ENCODE measurements at regions not wholly inside any gene's neighbourhood (a gene's known extent, or its start where the extent isn't known, plus 50 kb on each side); places are given as distances from the start of the nearest gene placed in this dataset.

DNA sequence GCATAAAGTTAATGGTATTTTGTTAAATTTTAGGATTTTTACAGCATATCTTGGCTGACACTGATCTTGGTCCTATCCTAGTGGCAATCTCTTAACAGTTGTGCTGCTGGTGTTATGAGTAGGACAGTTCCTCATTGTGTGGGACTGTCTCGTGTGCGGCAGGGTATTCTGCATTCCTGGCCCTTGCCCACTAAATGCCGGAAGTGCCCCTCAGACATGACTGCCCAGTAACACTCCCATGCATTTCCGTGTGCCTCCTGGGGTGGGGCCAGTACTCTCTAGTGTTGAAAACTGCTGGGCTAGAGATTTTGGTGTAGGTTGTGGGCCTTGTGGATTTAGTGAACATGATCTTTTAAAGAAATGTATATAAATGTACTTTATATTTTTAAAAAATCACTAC lies 227.1 kb upstream of the DMRT1 start:
- Histone ChIP-seq H3K27ac (ENCODE audit: extremely low read depth, low read depth, low read length) (no peak overlapping the region), H3K4me3 (ENCODE audit: low read depth, low read length) (no peak overlapping the region), H3K9me3 (ENCODE audit: control insufficient read depth, insufficient read depth, low read depth, low read length) (no peaks in the 10 kb centered on the region), H3K36me3 (ENCODE audit: control insufficient read depth in 2 of 2, insufficient read depth in 1 of 2, low read length in 2 of 2) (no peaks in the 10 kb centered on the region), H3K4me1 (ENCODE audit: control insufficient read depth, insufficient read depth, low read length) (no peaks in the 10 kb centered on the region)
- CTCF ChIA-PET = interaction anchor here (0.6 to 1.7 kb wide), 10 partner anchors 8 to 191 kb away, joined by 3 to 5 read pairs (median 4); no protein-coding TSS in a partner anchor
- TF ChIP-seq, protein P1, sequence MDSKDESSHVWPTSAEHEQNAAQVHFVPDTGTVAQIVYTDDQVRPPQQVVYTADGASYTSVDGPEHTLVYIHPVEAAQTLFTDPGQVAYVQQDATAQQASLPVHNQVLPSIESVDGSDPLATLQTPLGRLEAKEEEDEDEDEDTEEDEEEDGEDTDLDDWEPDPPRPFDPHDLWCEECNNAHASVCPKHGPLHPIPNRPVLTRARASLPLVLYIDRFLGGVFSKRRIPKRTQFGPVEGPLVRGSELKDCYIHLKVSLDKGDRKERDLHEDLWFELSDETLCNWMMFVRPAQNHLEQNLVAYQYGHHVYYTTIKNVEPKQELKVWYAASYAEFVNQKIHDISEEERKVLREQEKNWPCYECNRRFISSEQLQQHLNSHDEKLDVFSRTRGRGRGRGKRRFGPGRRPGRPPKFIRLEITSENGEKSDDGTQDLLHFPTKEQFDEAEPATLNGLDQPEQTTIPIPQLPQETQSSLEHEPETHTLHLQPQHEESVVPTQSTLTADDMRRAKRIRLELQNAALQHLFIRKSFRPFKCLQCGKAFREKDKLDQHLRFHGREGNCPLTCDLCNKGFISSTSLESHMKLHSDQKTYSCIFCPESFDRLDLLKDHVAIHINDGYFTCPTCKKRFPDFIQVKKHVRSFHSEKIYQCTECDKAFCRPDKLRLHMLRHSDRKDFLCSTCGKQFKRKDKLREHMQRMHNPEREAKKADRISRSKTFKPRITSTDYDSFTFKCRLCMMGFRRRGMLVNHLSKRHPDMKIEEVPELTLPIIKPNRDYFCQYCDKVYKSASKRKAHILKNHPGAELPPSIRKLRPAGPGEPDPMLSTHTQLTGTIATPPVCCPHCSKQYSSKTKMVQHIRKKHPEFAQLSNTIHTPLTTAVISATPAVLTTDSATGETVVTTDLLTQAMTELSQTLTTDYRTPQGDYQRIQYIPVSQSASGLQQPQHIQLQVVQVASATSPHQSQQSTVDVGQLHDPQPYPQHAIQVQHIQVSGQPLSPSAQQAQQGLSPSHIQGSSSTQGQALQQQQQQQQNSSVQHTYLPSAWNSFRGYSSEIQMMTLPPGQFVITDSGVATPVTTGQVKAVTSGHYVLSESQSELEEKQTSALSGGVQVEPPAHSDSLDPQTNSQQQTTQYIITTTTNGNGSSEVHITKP (tag by site-specific recombination; IDR thresholded peaks at IDR 0.05) = no peak
- TF ChIP-seq, protein P2, sequence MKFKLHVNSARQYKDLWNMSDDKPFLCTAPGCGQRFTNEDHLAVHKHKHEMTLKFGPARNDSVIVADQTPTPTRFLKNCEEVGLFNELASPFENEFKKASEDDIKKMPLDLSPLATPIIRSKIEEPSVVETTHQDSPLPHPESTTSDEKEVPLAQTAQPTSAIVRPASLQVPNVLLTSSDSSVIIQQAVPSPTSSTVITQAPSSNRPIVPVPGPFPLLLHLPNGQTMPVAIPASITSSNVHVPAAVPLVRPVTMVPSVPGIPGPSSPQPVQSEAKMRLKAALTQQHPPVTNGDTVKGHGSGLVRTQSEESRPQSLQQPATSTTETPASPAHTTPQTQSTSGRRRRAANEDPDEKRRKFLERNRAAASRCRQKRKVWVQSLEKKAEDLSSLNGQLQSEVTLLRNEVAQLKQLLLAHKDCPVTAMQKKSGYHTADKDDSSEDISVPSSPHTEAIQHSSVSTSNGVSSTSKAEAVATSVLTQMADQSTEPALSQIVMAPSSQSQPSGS (tag by site-specific recombination; IDR thresholded peaks at IDR 0.05; ENCODE audit: low read depth) = no peak
- POLR2A ChIA-PET = no interaction called here

DNA sequence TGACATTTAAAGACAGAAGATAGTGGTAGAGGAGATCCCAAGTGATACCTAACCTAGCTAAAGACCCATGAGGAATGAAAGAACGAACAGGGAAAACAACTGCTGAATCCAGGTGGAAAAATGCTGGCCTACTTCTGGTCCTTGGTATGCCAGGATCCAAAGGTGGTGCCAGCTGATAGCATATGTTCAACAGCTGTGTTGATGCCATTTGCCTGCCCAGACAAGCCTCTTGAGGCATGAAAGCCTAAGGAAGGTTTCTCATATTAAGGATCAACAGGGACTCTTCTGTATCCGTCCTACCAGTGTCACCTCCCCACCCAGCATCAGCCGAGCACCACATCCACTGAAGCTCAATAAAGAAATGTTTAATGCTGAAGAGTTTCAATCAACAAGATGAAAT lies 225.7 kb upstream of the DMRT1 start:
- Histone ChIP-seq H3K9me3 (ENCODE audit: control insufficient read depth, insufficient read depth, low read depth, low read length) (no peaks in the 10 kb centered on the region), H3K36me3 (ENCODE audit: control insufficient read depth in 2 of 2, insufficient read depth in 1 of 2, low read length in 2 of 2) (no peaks in the 10 kb centered on the region), H3K4me1 (ENCODE audit: control insufficient read depth, insufficient read depth, low read length) (no peaks in the 10 kb centered on the region), H3K27ac (ENCODE audit: extremely low read depth, low read depth, low read length) (no peak overlapping the region), H3K4me3 (ENCODE audit: low read depth, low read length) (no peak overlapping the region)
- ChIA-PET CTCF (interaction anchor here (0.6 to 1.6 kb wide), 9 partner anchors 9 to 394 kb away, joined by 3 to 4 read pairs (median 3); no protein-coding TSS in a partner anchor), POLR2A (no interaction called here)
- TF ChIP-seq, protein P3, sequence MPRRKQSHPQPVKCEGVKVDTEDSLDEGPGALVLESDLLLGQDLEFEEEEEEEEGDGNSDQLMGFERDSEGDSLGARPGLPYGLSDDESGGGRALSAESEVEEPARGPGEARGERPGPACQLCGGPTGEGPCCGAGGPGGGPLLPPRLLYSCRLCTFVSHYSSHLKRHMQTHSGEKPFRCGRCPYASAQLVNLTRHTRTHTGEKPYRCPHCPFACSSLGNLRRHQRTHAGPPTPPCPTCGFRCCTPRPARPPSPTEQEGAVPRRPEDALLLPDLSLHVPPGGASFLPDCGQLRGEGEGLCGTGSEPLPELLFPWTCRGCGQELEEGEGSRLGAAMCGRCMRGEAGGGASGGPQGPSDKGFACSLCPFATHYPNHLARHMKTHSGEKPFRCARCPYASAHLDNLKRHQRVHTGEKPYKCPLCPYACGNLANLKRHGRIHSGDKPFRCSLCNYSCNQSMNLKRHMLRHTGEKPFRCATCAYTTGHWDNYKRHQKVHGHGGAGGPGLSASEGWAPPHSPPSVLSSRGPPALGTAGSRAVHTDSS (tag by site-specific recombination; IDR thresholded peaks at IDR 0.05) = no peak
- TF ChIP-seq ZNF707 (tag by site-specific recombination; IDR thresholded peaks at IDR 0.05) = no peak
- TF ChIP-seq ZNF324 (tag by site-specific recombination; IDR thresholded peaks at IDR 0.05) = no peak
- TF ChIP-seq ZBTB17 (tag by site-specific recombination; IDR thresholded peaks at IDR 0.05) = no peak
- TF ChIP-seq ZNF785 (tag by site-specific recombination; IDR thresholded peaks at IDR 0.05) = no peak
- TF ChIP-seq SP3 (tag by site-specific recombination; IDR thresholded peaks at IDR 0.05) = no peak
- TF ChIP-seq, protein P4, sequence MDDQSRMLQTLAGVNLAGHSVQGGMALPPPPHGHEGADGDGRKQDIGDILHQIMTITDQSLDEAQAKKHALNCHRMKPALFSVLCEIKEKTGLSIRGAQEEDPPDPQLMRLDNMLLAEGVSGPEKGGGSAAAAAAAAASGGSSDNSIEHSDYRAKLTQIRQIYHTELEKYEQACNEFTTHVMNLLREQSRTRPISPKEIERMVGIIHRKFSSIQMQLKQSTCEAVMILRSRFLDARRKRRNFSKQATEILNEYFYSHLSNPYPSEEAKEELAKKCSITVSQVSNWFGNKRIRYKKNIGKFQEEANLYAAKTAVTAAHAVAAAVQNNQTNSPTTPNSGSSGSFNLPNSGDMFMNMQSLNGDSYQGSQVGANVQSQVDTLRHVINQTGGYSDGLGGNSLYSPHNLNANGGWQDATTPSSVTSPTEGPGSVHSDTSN (CRISPR knock-in tag; IDR thresholded peaks at IDR 0.05) = no peak
- TF ChIP-seq, protein P5, sequence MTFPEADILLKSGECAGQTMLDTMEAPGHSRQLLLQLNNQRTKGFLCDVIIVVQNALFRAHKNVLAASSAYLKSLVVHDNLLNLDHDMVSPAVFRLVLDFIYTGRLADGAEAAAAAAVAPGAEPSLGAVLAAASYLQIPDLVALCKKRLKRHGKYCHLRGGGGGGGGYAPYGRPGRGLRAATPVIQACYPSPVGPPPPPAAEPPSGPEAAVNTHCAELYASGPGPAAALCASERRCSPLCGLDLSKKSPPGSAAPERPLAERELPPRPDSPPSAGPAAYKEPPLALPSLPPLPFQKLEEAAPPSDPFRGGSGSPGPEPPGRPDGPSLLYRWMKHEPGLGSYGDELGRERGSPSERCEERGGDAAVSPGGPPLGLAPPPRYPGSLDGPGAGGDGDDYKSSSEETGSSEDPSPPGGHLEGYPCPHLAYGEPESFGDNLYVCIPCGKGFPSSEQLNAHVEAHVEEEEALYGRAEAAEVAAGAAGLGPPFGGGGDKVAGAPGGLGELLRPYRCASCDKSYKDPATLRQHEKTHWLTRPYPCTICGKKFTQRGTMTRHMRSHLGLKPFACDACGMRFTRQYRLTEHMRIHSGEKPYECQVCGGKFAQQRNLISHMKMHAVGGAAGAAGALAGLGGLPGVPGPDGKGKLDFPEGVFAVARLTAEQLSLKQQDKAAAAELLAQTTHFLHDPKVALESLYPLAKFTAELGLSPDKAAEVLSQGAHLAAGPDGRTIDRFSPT (tag by site-specific recombination; IDR thresholded peaks at IDR 0.05) = no peak
- no peak for TF ChIP-seq ZNF521 (tag by site-specific recombination; IDR thresholded peaks at IDR 0.05)
- TF ChIP-seq, protein P6, sequence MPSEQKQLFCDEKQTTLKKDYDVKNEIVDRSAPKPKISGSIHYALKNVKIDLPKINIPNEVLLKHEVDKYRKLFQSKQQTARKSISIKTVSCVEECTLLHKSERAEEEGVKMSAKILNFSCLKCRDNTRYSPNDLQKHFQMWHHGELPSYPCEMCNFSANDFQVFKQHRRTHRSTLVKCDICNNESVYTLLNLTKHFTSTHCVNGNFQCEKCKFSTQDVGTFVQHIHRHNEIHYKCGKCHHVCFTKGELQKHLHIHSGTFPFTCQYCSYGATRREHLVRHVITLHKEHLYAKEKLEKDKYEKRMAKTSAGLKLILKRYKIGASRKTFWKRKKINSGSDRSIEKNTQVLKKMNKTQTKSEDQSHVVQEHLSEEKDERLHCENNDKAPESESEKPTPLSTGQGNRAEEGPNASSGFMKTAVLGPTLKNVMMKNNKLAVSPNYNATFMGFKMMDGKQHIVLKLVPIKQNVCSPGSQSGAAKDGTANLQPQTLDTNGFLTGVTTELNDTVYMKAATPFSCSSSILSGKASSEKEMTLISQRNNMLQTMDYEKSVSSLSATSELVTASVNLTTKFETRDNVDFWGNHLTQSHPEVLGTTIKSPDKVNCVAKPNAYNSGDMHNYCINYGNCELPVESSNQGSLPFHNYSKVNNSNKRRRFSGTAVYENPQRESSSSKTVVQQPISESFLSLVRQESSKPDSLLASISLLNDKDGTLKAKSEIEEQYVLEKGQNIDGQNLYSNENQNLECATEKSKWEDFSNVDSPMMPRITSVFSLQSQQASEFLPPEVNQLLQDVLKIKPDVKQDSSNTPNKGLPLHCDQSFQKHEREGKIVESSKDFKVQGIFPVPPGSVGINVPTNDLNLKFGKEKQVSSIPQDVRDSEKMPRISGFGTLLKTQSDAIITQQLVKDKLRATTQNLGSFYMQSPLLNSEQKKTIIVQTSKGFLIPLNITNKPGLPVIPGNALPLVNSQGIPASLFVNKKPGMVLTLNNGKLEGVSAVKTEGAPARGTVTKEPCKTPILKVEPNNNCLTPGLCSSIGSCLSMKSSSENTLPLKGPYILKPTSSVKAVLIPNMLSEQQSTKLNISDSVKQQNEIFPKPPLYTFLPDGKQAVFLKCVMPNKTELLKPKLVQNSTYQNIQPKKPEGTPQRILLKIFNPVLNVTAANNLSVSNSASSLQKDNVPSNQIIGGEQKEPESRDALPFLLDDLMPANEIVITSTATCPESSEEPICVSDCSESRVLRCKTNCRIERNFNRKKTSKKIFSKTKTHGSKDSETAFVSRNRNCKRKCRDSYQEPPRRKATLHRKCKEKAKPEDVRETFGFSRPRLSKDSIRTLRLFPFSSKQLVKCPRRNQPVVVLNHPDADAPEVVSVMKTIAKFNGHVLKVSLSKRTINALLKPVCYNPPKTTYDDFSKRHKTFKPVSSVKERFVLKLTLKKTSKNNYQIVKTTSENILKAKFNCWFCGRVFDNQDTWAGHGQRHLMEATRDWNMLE (tag by site-specific recombination; conservative IDR thresholded peaks at IDR 0.05; ENCODE audit: low read depth) = no peak
- TF ChIP-seq RBAK (tag by site-specific recombination; IDR thresholded peaks at IDR 0.05) = no peak
- no peak for TF ChIP-seq GLIS1 (tag by site-specific recombination; IDR thresholded peaks at IDR 0.05)
- TF ChIP-seq ZNF16 (tag by site-specific recombination; IDR thresholded peaks at IDR 0.05; ENCODE audit: low read depth) = no peak
- no peak for TF ChIP-seq ZNF311 (tag by site-specific recombination; IDR thresholded peaks at IDR 0.05; ENCODE audit: borderline replicate concordance)
- TF ChIP-seq BCL11B (tag by site-specific recombination; IDR thresholded peaks at IDR 0.05; ENCODE audit: low read depth) = no peak
- TF ChIP-seq ZNF157 (tag by site-specific recombination; IDR thresholded peaks at IDR 0.05) = no peak
- TF ChIP-seq ZNF585B (tag by site-specific recombination; IDR thresholded peaks at IDR 0.05) = no peak
- TF ChIP-seq ZBTB1 (tag by site-specific recombination; IDR thresholded peaks at IDR 0.05) = no peak

All from HEK293 (cell line).